Epidermal melanocyte (primary cell): ENCODE measurements at regions not wholly inside any gene's neighbourhood (a gene's known extent, or its start where the extent isn't known, plus 50 kb on each side); places are given as distances from the start of the nearest gene placed in this dataset.
"Not testable (repeated sequence)": the region's sequence is repeated elsewhere in the genome, so short reads cannot be mapped to it uniquely, and the experiment has no call there.

Experiments
- DNase-seq: peaks from one replicate; pipeline ENCODE4 v3.0.0; 2011; ENCODE audit warnings: low spot score; ENCODE audit not compliant: insufficient read length

DNA sequence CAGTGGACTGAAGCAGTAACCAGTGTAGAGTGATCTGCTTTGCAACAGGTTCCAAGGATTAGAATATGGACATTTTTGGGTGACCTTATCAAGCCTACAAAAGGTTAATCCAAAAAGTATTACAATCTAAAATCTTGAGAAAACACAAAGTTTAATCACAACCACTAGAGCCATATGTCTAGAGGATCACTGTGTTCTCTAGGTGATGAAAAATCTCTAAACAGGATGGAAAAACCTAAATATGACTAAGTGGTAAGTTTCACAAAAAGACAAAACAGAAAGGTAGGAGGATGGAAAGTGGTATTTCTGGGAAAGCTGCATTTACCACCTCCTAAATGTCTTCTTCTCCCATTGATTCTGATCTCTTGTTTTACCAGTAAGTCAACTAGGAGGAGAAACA, 411.1 kb upstream of the CXADR start:
- DNase-seq, result no peak

DNA sequence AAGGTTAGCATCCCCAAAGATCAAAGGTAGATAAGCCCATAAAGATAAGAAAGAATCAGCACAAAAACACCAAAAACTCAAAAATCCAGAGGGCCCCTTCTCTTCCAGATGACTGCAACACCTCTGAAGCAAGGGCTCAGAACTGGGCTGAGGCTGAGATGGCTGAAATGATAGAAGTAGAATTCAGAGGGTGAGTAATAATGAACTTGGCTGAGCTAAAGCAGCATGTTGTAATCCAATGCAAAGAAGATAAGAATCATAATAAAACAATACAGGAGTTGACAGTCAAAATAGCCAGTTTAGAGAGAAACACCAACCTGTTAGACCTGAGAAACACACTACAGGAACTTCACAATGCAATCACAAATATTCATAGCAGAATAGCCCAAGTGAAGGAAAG, 406.9 kb upstream of the CXADR start:
- no peak for DNase-seq

DNA sequence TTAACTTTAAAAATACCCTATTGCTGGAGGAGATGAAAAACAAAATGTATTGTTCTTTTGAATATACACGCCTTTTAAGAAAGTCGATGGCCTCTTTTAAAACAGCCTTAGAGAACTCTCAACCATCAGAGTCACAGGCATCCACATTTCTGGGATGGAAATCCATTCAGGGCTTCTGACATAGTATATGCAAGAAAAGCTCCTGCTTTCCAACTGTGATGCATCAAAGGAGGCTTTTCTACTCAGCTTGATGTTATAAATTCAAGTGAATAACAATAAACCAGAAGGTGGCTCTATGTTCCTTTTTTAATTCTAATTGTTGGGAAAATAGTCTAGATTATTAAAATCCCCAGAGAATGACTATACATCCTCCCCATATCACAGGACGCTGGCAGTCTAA, 398.8 kb upstream of the CXADR start:
- no peak for DNase-seq

- no peak for DNase-seq
These were observed 394.0 kb upstream of the CXADR start for GRCh38 chr21:17118638-17119384.

DNA sequence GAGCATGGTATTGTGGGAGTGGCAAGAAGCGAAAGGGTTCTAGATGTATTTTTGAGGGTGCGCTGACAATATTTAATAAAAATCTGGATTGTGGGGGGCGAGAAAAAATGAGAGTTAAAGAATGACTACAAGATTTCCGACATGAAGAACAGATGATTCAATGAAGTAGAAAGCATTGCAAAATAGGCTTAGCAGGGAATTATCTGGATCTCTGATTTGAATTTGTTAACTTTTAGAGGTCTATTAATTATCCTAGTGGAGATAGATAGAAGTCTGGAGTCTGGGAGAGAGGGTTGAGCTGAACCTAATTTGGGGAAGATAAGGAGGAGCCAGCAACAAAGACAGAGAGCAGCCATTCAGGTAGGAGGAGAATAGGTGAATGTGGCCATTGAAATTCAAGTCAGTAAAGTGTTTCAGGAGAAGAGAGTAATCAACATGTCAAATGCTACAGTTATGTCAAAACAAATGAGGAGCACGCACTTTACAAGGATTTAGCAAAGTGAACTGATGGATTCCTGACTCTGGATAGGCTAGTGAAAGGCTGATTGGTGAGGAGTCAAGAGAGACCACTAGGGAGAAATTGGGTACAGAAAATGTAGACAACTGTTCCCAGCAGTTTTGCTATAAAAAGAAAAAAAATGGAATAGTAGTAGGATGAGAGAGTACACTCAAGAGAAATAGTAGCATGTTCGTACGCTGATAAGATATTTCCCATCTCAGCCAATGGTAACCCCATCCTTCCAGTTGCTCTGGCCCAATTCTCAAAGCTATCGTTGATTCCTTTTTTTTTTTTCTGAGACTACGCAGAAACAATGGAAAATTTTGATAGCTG, 393.2 kb upstream of the CXADR start:
- no peak for DNase-seq

GRCh38 chr21:17127395-17127794, 385.4 kb upstream of the CXADR start:
- DNase-seq, result not testable (repeated sequence)

DNA sequence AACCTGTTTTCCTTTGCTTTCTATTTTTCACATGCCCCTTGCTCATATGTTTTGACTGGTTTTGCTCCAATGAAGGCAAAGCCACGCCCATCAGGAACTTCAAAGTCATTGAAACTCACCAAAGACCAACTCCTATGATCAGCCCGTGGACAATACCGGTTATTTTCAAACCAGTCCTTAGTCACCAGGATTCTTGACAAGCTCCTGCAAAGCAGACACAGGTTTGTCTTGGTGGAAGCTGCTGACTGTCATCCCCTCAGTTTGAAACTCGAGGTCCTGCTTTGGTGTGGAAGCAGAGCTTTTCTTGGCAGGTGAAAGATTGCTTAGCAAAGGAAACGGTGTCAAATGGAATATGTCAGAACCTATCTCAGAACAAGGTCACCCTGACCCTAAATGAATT, 384.7 kb upstream of the CXADR start:
- no peak for DNase-seq

GRCh38 chr21:17139159-17139558, 373.7 kb upstream of the CXADR start:
- not testable (repeated sequence) for DNase-seq

DNA sequence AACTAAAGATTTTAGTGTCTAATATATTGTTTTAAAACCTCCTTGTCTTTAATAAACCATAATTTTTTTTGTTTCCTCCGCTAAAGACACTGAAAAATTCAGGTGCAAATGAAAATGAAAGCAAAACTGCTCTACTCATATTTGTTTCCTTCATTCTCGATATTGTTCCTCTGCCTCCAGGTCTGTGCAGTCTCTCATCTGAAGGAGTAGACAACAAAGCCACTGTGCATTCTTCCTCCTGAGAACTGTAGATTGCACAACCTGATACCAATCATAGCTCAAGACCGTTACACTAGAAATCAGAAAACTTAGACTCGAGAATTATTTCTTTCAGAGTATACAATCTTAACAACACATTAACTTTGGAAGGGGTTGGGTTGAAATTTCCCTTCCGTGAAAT, 373.1 kb upstream of the CXADR start:
- no peak for DNase-seq

DNA sequence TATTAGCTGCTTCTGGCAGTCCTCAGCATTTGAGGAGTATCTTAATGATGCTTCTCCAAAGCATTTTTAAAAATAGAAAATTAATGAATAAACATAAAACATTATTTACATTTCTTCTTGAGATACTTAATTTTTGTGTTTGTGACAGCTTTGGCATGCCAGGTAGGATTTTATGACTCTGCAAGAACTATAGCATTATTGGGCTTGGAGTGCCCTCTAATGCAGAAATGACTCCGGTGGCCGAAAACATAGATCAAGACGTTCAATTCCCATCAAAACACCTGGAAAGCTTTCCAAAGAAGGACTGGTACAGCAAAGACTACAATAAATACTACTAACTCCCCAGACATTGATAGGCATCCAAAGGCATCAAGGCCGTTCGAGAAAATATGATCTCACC, 366.4 kb upstream of the CXADR start:
- DNase-seq, result no peak

- DNase-seq, result no peak
These were observed 353.1 kb upstream of the CXADR start for GRCh38 chr21:17159697-17160096.

DNA sequence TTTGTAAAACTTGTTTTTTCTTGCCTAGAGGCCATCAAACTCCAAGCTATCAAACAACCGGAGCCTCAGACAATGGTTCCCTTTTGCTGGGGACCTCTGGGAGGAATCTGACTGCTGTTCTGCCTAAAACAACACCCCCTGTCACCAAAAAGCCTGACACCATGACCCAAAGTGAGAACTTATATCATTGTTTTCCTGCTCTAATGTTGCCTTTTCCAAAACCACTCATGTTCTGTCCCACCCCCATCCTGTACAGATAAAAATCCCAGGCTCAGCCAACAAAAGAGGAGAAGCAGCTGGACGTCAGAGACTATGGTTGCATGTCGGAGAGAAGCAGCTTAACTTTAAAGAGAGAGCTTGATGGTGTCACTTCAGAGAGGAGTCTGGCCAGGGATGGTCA, 327.2 kb upstream of the CXADR start:
- DNase-seq, result no peak

GRCh38 chr21:17189963-17190362, 322.9 kb upstream of the CXADR start:
- no peak for DNase-seq

DNA sequence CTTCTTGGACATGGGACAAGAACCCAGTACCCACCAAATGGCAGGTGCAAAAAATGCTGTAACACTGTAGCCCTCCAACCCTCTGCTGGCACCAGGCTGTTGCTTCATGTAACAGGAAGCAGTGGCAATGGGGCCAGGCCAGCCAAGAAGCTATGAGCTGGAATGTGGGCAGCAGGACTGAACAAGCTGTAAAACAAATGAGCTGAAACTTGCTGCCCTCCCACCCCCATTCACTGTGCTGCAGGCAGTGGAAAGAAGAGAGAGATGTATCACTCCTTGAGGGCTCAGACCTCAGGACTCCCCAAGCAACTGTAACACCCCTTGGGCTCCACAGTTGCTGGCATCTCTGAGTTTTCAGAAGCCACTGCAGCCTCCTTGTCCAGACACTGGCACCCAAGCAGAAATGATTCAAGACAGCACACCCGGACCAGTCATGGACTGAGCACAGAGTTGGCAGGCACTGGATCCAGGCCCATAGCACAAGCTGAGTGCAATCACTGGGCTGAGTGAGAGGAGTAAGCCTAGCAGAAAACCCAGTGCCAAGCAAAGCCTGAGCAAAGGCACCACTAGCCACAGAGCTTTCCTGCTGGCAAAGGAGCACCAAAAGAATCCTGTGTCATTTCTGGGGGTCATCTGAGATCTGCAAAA, 321.4 kb upstream of the CXADR start:
- DNase-seq, result no peak

GRCh38 chr21:17195351-17195750, 317.5 kb upstream of the CXADR start:
- no peak for DNase-seq

- no peak for DNase-seq
These were observed 316.9 kb upstream of the CXADR start for GRCh38 chr21:17195976-17196375.

- DNase-seq, result no peak
These were observed 316.2 kb upstream of the CXADR start for GRCh38 chr21:17196623-17197022.

GRCh38 chr21:17197996-17198395, 314.8 kb upstream of the CXADR start:
- no peak for DNase-seq

GRCh38 chr21:17200250-17200649, 312.6 kb upstream of the CXADR start:
- no peak for DNase-seq

DNA sequence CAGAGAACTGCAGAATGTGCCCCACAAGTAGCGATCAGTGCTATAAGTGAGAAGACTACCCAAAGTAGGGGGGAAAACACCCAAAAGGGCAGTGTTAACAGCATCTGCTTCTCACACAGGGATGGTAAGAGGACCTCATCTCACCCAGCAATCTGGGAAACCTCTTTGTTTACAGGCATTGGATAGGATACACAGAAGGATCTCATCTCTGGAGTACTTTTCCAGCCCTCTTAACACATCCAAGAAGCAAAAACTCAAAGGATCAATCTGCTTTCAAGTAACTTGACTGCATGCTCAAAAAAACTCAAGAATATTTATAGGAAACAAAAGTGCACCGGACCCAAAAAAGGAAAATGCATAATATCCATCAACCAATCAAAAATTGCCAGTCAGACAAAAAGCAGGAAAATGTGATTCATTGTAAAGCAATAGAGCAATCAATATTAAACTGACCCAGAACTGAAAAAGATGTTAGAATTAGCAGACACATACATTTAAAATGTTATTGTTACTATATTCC, 311.0 kb upstream of the CXADR start:
- no peak for DNase-seq

DNA sequence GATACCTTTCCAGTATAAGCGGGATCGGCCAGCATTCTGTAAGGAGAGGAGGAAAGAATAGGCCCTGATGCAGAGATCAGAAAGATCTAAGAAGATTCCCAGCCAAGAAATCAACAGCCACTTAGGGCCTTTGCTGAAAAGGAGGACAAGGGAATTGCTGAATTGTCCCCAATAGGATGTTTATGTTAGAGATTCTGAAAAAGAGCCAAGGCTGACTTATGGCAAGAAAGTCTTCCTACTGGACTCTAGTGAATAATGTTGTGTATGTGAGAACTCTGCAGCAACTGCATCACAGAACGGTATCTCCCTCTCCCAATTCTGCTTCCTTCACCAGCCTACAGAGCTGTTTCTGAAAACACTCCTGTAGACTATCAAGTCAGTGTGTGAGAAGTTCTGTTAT, 298.0 kb upstream of the CXADR start:
- no peak for DNase-seq

DNA sequence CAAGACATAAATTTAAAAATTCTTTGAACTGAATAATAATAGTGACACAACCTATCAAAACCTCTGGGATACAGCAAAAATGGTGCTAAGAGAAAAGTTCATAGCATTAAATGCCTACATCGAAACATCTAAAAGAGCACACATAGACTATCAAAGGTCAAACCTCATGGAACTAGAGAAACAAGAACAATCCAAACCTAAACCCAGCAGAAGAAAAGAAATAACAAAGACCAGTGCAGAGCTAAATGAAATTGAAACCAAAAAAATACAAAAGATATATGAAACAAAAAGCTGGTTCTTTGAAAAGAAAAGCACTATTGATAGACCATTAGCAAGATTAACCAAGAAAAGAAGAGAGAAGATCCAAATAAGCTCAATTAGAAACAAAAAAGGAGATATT, 293.8 kb upstream of the CXADR start:
- DNase-seq, result not testable (repeated sequence)
